Liver (tissue), 8 donors: ENCODE measurements at regions not wholly inside any gene's neighbourhood (a gene's known extent, or its start where the extent isn't known, plus 50 kb on each side); places are given as distances from the start of the nearest gene placed in this dataset.

Experiments
- DNase-seq: peaks from one replicate; pipeline ENCODE4 v3.0.0-alpha.2; 2017; ENCODE audit warnings: low spot score
- H3K27ac ChIP-seq, 2 donors: one replicate each; pipeline ENCODE4 v1.7.0; 2013; ENCODE audit warnings: inconsistent platforms in 2 of 2, low read length in 2 of 2, control low read depth in 1 of 2, low read depth in 1 of 2, mild to moderate bottlenecking in 1 of 2
- H3K27me3 ChIP-seq, 4 donors: one replicate each; pipeline versions ENCODE4 v1.6.1 to v1.7.0; 2013; ENCODE audit warnings: low read length in 3 of 4, inconsistent platforms in 1 of 4, mild to moderate bottlenecking in 1 of 4, moderate library complexity in 1 of 4; ENCODE audit not compliant: control insufficient read depth in 4 of 4, insufficient read depth in 4 of 4
- H3K36me3 ChIP-seq, 4 donors: one replicate each; pipeline versions ENCODE4 v1.6.1 to v1.7.0; 2013; ENCODE audit warnings: low read length in 3 of 4, mild to moderate bottlenecking in 3 of 4, low read depth in 1 of 4, moderate library complexity in 1 of 4; ENCODE audit not compliant: control insufficient read depth in 4 of 4, insufficient read depth in 3 of 4
- H3K4me1 ChIP-seq, 4 donors: one replicate each; pipeline versions ENCODE4 v1.6.1 to v1.7.0; 2013; ENCODE audit warnings: low read length in 3 of 4, mild to moderate bottlenecking in 3 of 4, moderate library complexity in 1 of 4; ENCODE audit not compliant: control insufficient read depth in 4 of 4, insufficient read depth in 4 of 4
- H3K4me3 ChIP-seq, 3 donors: one replicate each; pipeline versions ENCODE4 v1.6.1 to v1.7.0; 2013; ENCODE audit warnings: low read length in 3 of 3, control low read depth in 1 of 3, low read depth in 1 of 3, mild to moderate bottlenecking in 1 of 3
- H3K9ac ChIP-seq, 2 donors: one replicate each; pipeline ENCODE4 v1.7.0; 2013; ENCODE audit warnings: low read length in 2 of 2, mild to moderate bottlenecking in 2 of 2, moderate library complexity in 2 of 2, control low read depth in 1 of 2, low read depth in 1 of 2
- H3K9me3 ChIP-seq, 4 donors: one replicate each; pipeline versions ENCODE4 v1.6.1 to v1.7.0; 2013; ENCODE audit warnings: low read length in 3 of 4; ENCODE audit not compliant: control insufficient read depth in 4 of 4
- EGR1 ChIP-seq, 2 donors: IDR thresholded peaks; 2 replicates each; pipeline ENCODE4 v1.6.1; 2016 to 2018; ENCODE audit warnings: antibody characterized with exemption in 2 of 2, low read depth in 2 of 2
- FOXA1 ChIP-seq: IDR thresholded peaks from 2 replicates; pipeline ENCODE4 v1.6.1; 2016; ENCODE audit warnings: antibody characterized with exemption
- FOXA2 ChIP-seq: IDR thresholded peaks from 2 replicates; pipeline ENCODE4 v1.6.1; 2016; ENCODE audit warnings: antibody characterized with exemption
- GABPA ChIP-seq, 2 donors: IDR thresholded peaks in 1 of 2; conservative IDR thresholded peaks in 1 of 2; 2 replicates each; pipeline ENCODE4 v1.6.1; 2016; ENCODE audit warnings: antibody characterized with exemption in 2 of 2, mild to moderate bottlenecking in 1 of 2, moderate library complexity in 1 of 2
- HNF4A ChIP-seq, 2 donors: conservative IDR thresholded peaks; 2 replicates each; pipeline ENCODE4 v1.6.1; 2016; ENCODE audit warnings: antibody characterized with exemption in 2 of 2, mild to moderate bottlenecking in 2 of 2
- HNF4G ChIP-seq: IDR thresholded peaks from 2 replicates; pipeline ENCODE4 v1.6.1; 2016; ENCODE audit warnings: antibody characterized with exemption
- JUND ChIP-seq, 2 donors: IDR thresholded peaks; 2 replicates each; pipeline ENCODE4 v1.6.1; 2016; ENCODE audit warnings: antibody characterized with exemption in 2 of 2
- NR2F2 ChIP-seq: IDR thresholded peaks from 2 replicates; pipeline ENCODE4 v1.6.1; 2016; ENCODE audit warnings: antibody characterized with exemption
- RAD21 ChIP-seq, 2 donors: IDR thresholded peaks; 2 replicates each; pipeline ENCODE4 v1.6.1; 2016; ENCODE audit warnings: antibody characterized with exemption in 2 of 2, mild to moderate bottlenecking in 2 of 2
- RXRA ChIP-seq, 2 donors: IDR thresholded peaks; 2 replicates each; pipeline ENCODE4 v1.6.1; 2017 to 2018; ENCODE audit warnings: antibody characterized with exemption in 2 of 2, mild to moderate bottlenecking in 1 of 2
- SP1 ChIP-seq: IDR thresholded peaks from 2 replicates; pipeline ENCODE4 v1.6.1; 2018; ENCODE audit warnings: antibody characterized with exemption, mild to moderate bottlenecking
- TAF1 ChIP-seq: conservative IDR thresholded peaks from 2 replicates; pipeline ENCODE4 v1.6.1; 2016; ENCODE audit warnings: antibody characterized with exemption, mild to moderate bottlenecking
- YY1 ChIP-seq: IDR thresholded peaks from 2 replicates; pipeline ENCODE4 v1.6.1; 2016; ENCODE audit warnings: antibody characterized with exemption, mild to moderate bottlenecking
- WGBS: extraction: QIAGEN DNeasy Blood & Tissue Kit; methylation state at CpG from one replicate; pipeline ENCODE4 v1.1.7; 2013; 5-methylcytosine and 5-hydroxymethylcytosine counted together
- TF ChIP-seq, protein P1 (sequence below): IDR thresholded peaks from 2 replicates; pipeline ENCODE4 v1.6.1; 2016; ENCODE audit warnings: antibody characterized with exemption
- TF ChIP-seq, protein P2 (sequence below): IDR thresholded peaks from 2 replicates; pipeline ENCODE4 v1.6.1; 2016; ENCODE audit warnings: antibody characterized with exemption
- TF ChIP-seq, protein P3 (sequence below): IDR thresholded peaks from 2 replicates; pipeline ENCODE4 v1.6.1; 2016; ENCODE audit warnings: antibody characterized with exemption
- TF ChIP-seq, protein P4 (sequence below): fragments of 150-350 bp; IDR thresholded peaks from 2 replicates; pipeline ENCODE4 v1.5.1; 2017; ENCODE audit warnings: improper control_type of control experiment, low read depth, low read length; ENCODE audit not compliant: missing input control
- TF ChIP-seq, protein P5 (sequence below): IDR thresholded peaks from 2 replicates; pipeline ENCODE4 v1.6.1; 2016; ENCODE audit warnings: antibody characterized with exemption, mild to moderate bottlenecking
- donor health status: healthy.
- donor health status: healthy.
- donor health status: healthy.
- donor health status: healthy.
- donor health status: healthy.

DNA sequence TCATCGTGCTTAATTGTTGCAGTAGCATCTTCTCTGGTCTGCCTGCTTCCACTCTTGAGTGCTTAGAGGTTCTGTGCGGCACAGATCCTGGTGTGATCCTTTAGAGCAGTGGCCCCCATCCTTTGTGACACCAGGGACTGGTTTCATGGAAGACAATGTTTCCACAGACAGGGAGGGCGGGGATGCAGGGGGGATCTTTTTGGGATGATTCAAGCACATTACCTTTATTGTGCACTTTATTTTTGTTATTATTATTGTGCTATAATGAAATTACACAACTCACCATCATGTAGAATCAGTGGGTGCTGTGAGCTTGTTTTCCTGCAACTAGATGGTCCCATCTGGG is 76.8 kb upstream of the SHANK2 start:
- no peaks in the 10 kb centered on the region for H3K36me3 ChIP-seq
- WGBS: 81% methylated on average over 3 of the region's 3 CpGs
- no peaks in the 10 kb centered on the region for H3K9me3 ChIP-seq
- H3K27me3 ChIP-seq: no peaks in the 10 kb centered on the region
- no peak for TF ChIP-seq NR2F2
- TF ChIP-seq, protein P1, sequence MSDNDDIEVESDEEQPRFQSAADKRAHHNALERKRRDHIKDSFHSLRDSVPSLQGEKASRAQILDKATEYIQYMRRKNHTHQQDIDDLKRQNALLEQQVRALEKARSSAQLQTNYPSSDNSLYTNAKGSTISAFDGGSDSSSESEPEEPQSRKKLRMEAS: no peak
- TF ChIP-seq EGR1 (IDR thresholded peaks at IDR 0.05; ENCODE audit: low read depth in 2 of 2): no peak
- TF ChIP-seq RXRA (IDR thresholded peaks at IDR 0.05): no peak
- no peak for TF ChIP-seq SP1
- no peak for TF ChIP-seq TAF1
- TF ChIP-seq YY1: no peak
- no peak for TF ChIP-seq HNF4G
- TF ChIP-seq, protein P2, sequence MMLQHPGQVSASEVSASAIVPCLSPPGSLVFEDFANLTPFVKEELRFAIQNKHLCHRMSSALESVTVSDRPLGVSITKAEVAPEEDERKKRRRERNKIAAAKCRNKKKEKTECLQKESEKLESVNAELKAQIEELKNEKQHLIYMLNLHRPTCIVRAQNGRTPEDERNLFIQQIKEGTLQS: no peak
- TF ChIP-seq FOXA2: no peak
- TF ChIP-seq, protein P3, sequence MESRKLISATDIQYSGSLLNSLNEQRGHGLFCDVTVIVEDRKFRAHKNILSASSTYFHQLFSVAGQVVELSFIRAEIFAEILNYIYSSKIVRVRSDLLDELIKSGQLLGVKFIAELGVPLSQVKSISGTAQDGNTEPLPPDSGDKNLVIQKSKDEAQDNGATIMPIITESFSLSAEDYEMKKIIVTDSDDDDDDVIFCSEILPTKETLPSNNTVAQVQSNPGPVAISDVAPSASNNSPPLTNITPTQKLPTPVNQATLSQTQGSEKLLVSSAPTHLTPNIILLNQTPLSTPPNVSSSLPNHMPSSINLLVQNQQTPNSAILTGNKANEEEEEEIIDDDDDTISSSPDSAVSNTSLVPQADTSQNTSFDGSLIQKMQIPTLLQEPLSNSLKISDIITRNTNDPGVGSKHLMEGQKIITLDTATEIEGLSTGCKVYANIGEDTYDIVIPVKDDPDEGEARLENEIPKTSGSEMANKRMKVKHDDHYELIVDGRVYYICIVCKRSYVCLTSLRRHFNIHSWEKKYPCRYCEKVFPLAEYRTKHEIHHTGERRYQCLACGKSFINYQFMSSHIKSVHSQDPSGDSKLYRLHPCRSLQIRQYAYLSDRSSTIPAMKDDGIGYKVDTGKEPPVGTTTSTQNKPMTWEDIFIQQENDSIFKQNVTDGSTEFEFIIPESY: no peak
- no peak for TF ChIP-seq RAD21 (IDR thresholded peaks at IDR 0.05)
- TF ChIP-seq, protein P4, sequence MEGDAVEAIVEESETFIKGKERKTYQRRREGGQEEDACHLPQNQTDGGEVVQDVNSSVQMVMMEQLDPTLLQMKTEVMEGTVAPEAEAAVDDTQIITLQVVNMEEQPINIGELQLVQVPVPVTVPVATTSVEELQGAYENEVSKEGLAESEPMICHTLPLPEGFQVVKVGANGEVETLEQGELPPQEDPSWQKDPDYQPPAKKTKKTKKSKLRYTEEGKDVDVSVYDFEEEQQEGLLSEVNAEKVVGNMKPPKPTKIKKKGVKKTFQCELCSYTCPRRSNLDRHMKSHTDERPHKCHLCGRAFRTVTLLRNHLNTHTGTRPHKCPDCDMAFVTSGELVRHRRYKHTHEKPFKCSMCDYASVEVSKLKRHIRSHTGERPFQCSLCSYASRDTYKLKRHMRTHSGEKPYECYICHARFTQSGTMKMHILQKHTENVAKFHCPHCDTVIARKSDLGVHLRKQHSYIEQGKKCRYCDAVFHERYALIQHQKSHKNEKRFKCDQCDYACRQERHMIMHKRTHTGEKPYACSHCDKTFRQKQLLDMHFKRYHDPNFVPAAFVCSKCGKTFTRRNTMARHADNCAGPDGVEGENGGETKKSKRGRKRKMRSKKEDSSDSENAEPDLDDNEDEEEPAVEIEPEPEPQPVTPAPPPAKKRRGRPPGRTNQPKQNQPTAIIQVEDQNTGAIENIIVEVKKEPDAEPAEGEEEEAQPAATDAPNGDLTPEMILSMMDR: no peak
- no peak for TF ChIP-seq GABPA (IDR thresholded peaks at IDR 0.05 in 1 of 2, conservative IDR thresholded peaks at IDR 0.05 in 1 of 2)
- TF ChIP-seq JUND (IDR thresholded peaks at IDR 0.05): no peak
- no peak for TF ChIP-seq HNF4A (conservative IDR thresholded peaks at IDR 0.05)
- TF ChIP-seq, protein P5, sequence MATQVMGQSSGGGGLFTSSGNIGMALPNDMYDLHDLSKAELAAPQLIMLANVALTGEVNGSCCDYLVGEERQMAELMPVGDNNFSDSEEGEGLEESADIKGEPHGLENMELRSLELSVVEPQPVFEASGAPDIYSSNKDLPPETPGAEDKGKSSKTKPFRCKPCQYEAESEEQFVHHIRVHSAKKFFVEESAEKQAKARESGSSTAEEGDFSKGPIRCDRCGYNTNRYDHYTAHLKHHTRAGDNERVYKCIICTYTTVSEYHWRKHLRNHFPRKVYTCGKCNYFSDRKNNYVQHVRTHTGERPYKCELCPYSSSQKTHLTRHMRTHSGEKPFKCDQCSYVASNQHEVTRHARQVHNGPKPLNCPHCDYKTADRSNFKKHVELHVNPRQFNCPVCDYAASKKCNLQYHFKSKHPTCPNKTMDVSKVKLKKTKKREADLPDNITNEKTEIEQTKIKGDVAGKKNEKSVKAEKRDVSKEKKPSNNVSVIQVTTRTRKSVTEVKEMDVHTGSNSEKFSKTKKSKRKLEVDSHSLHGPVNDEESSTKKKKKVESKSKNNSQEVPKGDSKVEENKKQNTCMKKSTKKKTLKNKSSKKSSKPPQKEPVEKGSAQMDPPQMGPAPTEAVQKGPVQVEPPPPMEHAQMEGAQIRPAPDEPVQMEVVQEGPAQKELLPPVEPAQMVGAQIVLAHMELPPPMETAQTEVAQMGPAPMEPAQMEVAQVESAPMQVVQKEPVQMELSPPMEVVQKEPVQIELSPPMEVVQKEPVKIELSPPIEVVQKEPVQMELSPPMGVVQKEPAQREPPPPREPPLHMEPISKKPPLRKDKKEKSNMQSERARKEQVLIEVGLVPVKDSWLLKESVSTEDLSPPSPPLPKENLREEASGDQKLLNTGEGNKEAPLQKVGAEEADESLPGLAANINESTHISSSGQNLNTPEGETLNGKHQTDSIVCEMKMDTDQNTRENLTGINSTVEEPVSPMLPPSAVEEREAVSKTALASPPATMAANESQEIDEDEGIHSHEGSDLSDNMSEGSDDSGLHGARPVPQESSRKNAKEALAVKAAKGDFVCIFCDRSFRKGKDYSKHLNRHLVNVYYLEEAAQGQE: no peak
- no peak for TF ChIP-seq FOXA1
- H3K27ac ChIP-seq: no peak overlapping the region
- H3K4me1 ChIP-seq: no peaks in the 10 kb centered on the region
- no peak for DNase-seq
- H3K4me3 ChIP-seq: no peak overlapping the region
- H3K9ac ChIP-seq: no peak overlapping the region
